T-helper 2 cell treated with Interferon-gamma antibody and Interleukin-4, amounts not matched to agents 5 μg/mL and 100 μg/mL, for 36 hours (primary cell): ENCODE measurements at regions not wholly inside any gene's neighbourhood (a gene's known extent, or its start where the extent isn't known, plus 50 kb on each side); places are given as distances from the start of the nearest gene placed in this dataset.
A peak's percentile ranks its signal among the peaks of the same experiment; 100 is the strongest.
"Not testable (repeated sequence)": the region's sequence is repeated elsewhere in the genome, so short reads cannot be mapped to it uniquely, and the experiment has no call there.

Source experiments
- DNase-seq: peaks from one replicate; pipeline ENCODE4 v3.0.0; 2021; ENCODE audit warnings: low spot score
- H3K27ac Mint-ChIP-seq: one replicate; pipeline ENCODE4 v1.8.0; 2021; ENCODE audit warnings: mild to moderate bottlenecking, mixed read lengths
- H3K27me3 Mint-ChIP-seq: one replicate; pipeline ENCODE4 v1.8.0; 2021; ENCODE audit warnings: low read depth, mixed read lengths
- H3K36me3 Mint-ChIP-seq: one replicate; pipeline ENCODE4 v1.8.0; 2021; ENCODE audit warnings: low read depth, mixed read lengths
- H3K4me1 Mint-ChIP-seq: one replicate; pipeline ENCODE4 v1.8.0; 2021; ENCODE audit warnings: low read depth, mixed read lengths
- H3K4me3 Mint-ChIP-seq: one replicate; pipeline ENCODE4 v1.8.0; 2022; ENCODE audit warnings: mild to moderate bottlenecking, moderate library complexity, mixed read lengths
- H3K9me3 Mint-ChIP-seq: one replicate; pipeline ENCODE4 v1.8.0; 2021; ENCODE audit warnings: mixed read lengths

DNA sequence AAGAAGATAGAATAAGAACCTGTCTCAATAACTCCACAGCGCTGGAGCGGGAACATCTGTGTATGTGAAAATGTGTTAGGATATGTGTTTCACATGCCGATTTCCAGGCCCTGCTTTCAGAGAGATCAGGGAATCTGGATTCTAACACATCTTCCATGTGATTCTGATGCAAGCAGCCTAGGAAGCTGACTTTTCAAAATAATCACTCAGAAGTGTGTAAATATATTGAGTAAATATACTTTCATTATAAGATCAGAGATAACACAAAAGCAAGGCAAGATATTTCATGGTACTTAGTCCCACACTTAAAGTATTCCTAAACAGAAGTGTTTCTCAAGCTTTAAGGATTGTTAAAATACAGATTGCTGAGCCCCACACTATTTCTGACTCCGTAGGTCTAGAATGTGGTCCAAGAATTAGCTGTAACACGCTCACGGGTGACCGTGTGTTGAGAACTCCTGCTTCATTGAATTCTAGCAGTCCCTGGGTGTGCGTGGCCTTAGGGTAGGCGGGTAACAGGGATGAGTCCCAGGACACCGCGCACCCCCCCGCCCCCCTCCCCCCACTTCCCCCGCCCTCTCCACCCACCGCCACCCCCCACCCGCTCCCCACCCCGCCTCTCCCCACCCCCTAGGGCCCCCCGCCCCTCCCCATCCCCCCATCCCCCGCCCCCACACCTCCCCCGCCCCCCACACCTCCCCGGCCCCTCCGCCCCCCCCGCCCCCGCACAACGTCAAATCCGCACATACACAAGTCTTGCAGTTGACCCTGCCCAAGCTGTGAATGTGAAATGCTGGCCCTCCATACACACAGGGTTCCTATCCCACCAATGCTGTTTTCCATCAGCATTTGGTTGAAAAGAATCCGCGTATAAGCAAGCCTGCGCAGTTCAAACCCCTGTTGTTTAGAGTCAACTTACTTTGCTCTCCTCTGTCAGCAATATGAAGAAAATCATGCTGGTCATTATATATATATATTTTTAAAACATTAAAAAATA, 94.2 kb upstream of the SLC39A10 start:
- no peak for DNase-seq
- peaks cover 53% of the 10 kb centered on the region for H3K4me1 Mint-ChIP-seq

DNA sequence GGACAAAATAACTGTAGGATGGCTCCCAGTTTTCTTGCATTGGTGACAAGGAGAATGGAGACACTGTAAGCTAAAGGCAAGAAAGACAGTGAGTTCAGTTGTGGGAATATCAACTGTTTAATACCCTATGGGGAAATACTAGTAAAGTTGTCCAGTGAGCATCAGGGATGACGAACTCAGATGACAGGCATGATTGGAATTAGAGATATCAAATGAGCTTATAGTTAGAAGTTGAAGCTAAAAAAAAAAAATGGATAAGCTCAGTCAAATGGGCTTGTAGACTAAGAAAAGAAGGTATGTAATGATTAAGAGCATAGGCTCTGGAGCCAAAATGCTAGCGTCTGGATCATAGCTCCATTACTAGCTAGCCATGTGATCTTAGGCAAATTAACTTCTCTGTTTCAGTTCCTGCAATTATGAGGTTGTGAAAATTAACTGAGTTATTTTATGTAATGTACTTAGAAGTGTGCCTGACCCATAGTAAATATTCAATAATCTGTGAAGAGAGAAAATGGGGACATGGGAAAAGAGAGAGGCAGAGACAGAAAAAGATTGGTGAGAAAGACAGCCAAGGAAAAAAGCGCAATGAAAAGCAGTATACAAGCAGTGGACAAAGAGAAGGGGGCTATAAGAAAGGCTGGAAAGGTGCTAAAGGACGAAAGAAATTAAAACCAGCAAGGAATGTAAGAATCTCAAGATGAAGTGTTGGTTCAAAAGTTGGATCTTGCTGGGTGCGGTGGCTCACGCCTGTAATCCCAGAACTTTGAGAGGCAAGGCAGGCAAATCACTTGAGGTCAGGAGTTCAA, 95.7 kb upstream of the SLC39A10 start:
- H3K27me3 Mint-ChIP-seq: no peaks in the 10 kb centered on the region
- peak overlapping the region; percentile 96 for H3K27ac Mint-ChIP-seq
- H3K4me1 Mint-ChIP-seq: peaks cover 55% of the 10 kb centered on the region
- DNase-seq: no peak
- peak overlapping the region; percentile 69 for H3K4me3 Mint-ChIP-seq
- peaks cover 10% of the 10 kb centered on the region for H3K36me3 Mint-ChIP-seq
- H3K9me3 Mint-ChIP-seq: peaks cover 5% of the 10 kb centered on the region

More for the DNA sequence above, 94.2 kb upstream of the SLC39A10 start:
- H3K27me3 Mint-ChIP-seq: no peaks in the 10 kb centered on the region
- H3K36me3 Mint-ChIP-seq: peaks cover 7% of the 10 kb centered on the region
- H3K27ac Mint-ChIP-seq: peak overlapping the region; percentile 96
- H3K4me3 Mint-ChIP-seq: peak overlapping the region; percentile 74
- peaks cover 5% of the 10 kb centered on the region for H3K9me3 Mint-ChIP-seq

DNA sequence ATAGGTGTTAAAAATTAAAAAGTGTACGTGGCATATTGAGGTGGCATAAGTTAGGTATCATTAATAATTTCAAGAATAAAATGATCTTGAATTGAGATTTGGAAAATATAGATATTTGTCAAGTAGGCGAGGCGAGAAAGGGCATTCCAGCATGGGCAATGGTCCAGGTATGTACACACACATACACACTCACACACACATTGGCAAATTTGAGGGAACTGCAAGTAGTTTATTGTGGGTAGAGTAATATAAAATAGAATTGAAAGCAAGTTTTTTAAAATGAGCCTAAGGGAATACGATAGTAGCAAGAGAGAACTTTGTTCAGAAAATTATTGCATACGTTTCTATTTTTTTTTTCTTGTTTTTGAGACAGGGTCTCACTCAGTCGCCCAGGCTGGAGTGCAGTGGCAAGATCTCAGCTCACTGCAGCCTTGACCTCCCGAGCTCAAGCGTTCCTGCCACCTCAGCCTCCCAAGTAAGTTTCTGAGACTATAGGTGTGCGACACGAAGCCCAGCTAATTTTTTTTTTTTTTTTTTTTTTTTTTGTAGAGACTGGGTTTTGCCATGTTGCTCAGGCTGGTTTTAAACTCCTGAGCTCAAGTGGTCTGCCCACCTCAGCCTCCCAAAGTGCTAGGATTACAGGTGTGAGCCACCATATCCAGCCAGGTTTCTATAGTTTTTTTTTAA, 96.7 kb upstream of the SLC39A10 start:
- H3K4me3 Mint-ChIP-seq: peak overlapping the region; percentile 69
- H3K27ac Mint-ChIP-seq: peak overlapping the region; percentile 96
- H3K27me3 Mint-ChIP-seq: no peaks in the 10 kb centered on the region
- peaks cover 5% of the 10 kb centered on the region for H3K9me3 Mint-ChIP-seq
- H3K36me3 Mint-ChIP-seq: peaks cover 10% of the 10 kb centered on the region
- H3K4me1 Mint-ChIP-seq: peaks cover 59% of the 10 kb centered on the region
- DNase-seq: no peak

DNA sequence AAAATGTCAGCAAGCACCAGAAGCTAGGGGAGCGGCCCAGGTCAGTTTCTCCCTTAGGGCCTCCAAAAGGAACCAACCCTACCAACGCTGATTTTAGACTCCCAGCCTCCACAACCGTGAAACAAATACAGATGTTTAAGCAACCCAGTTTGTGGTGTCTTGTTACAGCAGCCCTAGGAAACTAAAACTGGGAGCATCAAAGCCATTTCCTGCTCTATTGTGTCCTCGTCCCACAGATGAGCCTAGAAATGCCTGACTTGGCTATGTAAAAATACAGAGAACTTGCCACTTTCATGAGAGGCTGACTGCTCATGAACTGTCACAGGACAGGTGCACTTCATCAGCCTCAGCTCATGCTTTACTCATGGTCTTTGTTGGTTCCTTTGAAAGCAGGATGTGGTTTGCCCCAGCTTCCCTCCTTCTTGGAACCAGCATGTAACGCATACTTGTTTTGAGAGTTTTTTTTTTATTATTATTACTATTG, 97.6 kb upstream of the SLC39A10 start:
- peak overlapping the region; percentile 66 for H3K4me3 Mint-ChIP-seq
- H3K27ac Mint-ChIP-seq: peak overlapping the region; percentile 96
- DNase-seq: peak; percentile 85
- H3K36me3 Mint-ChIP-seq: peaks cover 10% of the 10 kb centered on the region
- H3K4me1 Mint-ChIP-seq: peaks cover 58% of the 10 kb centered on the region
- no peaks in the 10 kb centered on the region for H3K27me3 Mint-ChIP-seq
- peaks cover 5% of the 10 kb centered on the region for H3K9me3 Mint-ChIP-seq

DNA sequence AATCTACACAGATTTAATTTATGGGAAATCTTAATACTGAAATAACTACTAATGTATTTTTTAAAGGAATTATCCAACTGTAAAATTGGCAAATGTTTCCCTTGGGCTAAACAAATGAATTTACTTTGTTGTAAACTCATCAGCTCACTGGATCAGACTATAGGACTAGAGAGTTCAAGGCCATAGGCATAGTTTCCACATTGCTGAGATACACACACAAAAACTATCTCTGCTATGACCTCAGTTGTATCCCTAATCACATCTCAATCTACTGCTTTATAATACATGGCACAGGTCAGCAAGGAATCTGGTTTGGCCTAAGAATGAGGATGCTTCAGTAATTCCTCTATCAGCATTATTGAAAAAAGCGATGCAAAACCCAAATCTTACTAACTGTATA, 101.1 kb upstream of the SLC39A10 start:
- peaks cover 30% of the 10 kb centered on the region for H3K36me3 Mint-ChIP-seq
- H3K27ac Mint-ChIP-seq: no peak overlapping the region
- H3K4me1 Mint-ChIP-seq: peaks cover 62% of the 10 kb centered on the region
- H3K27me3 Mint-ChIP-seq: no peaks in the 10 kb centered on the region
- no peak for DNase-seq
- H3K9me3 Mint-ChIP-seq: peaks cover 29% of the 10 kb centered on the region
- no peak overlapping the region for H3K4me3 Mint-ChIP-seq

DNA sequence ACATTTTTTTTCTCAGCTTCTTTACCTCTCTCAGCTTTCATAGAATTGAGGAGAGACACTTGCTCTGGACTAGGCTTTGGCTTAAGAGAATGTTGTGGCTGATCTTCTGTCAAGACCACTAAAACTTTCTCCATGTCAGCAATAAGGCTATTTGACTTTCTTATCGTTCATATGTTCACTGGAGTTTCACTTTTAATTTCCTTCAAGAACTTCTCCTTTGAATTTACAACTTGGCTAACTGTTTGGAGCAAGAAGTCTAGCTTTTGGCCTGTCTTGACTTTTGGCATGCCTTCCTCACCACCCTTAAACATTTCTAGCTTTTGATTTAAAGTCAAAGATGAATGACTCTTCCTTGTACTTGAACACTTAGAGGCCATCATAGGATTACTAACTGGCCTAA, 104.4 kb upstream of the SLC39A10 start:
- no peaks in the 10 kb centered on the region for H3K27me3 Mint-ChIP-seq
- peaks cover 47% of the 10 kb centered on the region for H3K9me3 Mint-ChIP-seq
- H3K4me1 Mint-ChIP-seq: peaks cover 54% of the 10 kb centered on the region
- no peak for DNase-seq
- H3K27ac Mint-ChIP-seq: peak overlapping the region; percentile 92
- H3K4me3 Mint-ChIP-seq: peak overlapping the region; percentile 70
- peaks cover 48% of the 10 kb centered on the region for H3K36me3 Mint-ChIP-seq

DNA sequence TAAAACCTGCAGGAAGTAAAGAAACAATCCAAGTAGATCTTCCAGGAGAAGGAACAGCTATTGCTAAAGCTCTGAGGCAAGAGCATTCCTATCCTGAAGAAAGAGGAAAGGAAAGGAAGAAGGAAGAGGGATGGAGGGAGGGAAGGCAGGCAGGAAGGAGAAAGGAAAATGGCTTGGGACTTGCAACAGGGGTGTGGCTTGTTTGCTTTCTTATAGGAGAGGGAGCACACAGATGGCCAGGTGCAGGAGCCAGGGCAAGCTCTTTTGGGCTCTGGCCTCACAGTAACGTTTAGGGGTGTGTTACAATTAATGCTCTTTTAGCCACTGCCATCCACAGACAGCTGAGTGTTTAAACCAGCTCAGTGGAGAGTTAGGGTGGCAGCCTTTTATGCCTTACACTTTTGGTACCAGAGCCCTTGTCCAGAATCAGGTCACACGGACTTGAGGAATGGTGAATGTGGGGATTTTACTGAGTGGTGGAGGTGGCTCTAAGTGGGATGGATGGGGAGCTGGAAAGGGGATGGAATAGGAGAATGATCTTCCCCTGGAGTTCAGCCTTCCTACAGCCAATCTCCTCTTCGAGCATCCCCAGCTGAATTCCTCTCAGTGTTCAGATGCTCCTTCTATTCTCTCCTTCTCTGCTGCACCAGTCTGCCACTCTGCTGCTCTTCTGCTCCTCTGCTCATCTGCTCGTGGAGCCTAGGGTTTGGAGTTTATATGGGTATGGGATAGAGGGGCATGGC, 108.7 kb upstream of the SLC39A10 start:
- Mint-ChIP-seq H3K36me3 (peaks cover 52% of the 10 kb centered on the region), H3K27ac (peak overlapping the region; percentile 27)
- no peak for DNase-seq

DNA sequence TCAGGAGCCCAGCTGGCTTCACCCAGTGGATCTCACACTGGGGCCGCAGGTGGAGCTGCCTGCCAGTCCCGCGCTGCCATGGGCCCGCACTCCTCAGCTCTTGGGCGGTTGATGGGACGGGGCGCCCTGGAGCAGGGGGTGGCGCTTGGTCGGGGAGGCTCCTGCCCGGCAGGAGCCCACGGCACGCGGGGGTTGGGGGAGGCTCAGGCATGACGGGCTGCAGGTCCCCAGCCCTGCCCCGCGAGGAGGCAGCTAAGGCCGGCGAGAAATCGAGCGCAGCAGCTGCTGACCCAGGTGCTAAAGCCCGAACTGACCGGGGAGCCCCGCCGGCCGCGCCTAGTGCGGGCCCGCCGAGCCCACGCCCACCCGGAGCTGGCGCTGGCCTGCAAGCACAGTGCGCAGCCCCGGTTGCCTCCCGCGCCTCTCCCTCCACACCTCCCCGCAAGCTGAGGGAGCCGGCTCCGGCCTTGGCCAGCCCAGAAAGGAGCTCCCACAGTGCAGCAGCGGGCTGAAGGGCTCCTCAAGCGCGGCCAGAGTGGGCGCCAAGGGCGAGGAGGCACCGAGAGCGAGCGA, 109.7 kb upstream of the SLC39A10 start:
- not testable (repeated sequence) for H3K27ac Mint-ChIP-seq, DNase-seq, H3K4me3 Mint-ChIP-seq, H3K27me3 Mint-ChIP-seq
- H3K4me1 Mint-ChIP-seq: peaks cover 53% of the 10 kb centered on the region
- peaks cover 40% of the 10 kb centered on the region for H3K9me3 Mint-ChIP-seq
- peaks cover 50% of the 10 kb centered on the region for H3K36me3 Mint-ChIP-seq

More for the DNA sequence above, 108.7 kb upstream of the SLC39A10 start:
- Mint-ChIP-seq H3K4me3 (no peak overlapping the region), H3K27me3 (no peaks in the 10 kb centered on the region), H3K4me1 (peaks cover 52% of the 10 kb centered on the region), H3K9me3 (peaks cover 45% of the 10 kb centered on the region)

DNA sequence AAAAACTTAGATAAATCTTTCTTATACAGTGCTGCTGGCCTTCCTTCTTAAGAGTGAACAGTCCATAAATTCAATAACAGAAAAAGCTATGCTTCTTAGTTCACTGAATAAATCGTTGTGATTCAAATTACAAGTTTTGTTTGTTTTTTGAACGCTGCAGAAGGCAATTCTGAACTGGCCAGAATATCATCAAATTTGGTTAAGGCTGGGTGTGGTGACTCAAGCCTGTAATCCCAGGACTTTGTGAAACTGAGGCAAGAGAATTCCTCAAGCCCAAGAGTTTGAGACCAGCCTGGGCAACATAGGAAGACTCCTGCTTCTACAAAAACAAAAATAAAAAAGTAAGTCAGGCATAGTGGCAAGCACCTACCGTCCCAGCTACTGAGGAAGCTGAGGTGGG, 111.2 kb upstream of the SLC39A10 start:
- no peaks in the 10 kb centered on the region for H3K27me3 Mint-ChIP-seq
- H3K27ac Mint-ChIP-seq: peak overlapping the region; percentile 9
- H3K4me3 Mint-ChIP-seq: no peak overlapping the region
- no peak for DNase-seq
- peaks cover 55% of the 10 kb centered on the region for H3K4me1 Mint-ChIP-seq
- H3K9me3 Mint-ChIP-seq: peaks cover 41% of the 10 kb centered on the region
- H3K36me3 Mint-ChIP-seq: peaks cover 51% of the 10 kb centered on the region

DNA sequence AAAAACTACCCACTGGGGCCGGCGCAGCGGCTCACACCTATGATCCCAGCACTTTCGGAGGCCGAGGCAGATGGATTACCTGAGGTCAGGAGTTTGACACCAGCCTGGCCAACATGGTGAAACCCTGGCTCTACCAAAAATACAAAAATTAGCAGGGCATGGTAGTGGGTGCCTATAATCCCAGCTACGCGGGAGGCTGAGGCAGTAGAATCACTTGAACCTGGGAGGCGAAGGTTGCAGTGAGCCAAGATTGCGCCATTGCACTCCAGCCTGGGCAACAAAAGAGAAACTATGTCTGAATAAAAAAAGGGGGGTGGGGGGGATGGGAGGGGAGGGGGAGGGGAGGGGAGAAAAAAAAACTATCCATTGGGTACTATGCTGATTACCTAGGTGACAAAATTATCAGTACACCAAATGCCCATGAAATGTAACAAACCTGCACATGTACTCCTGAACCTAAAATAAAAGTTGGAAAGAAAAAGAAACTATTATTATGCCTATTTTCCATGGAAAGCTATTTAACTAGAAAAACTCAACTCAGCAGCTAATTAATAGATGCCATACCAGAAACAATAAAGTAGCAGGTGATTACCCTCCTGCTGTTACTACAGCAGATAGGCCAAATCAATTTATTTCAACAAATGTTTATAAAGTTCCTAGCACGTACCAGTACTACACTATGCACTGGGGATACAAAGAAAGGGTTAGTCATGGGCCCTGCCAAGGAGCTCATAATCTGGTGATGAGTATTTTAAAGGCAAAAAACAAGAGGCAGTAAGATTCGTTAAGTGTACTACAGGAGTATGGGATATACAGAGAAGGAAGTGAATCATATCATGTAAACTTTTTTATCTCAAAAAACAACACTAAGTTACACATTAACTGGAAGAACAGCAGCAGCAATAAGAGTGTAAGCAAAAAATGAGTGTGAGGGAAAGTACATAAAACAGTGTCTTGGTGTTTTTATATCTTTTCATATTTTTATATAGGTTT, 112.8 kb upstream of the SLC39A10 start:
- Mint-ChIP-seq H3K27me3 (no peaks in the 10 kb centered on the region), H3K4me1 (peaks cover 58% of the 10 kb centered on the region), H3K27ac (peak overlapping the region; percentile 73), H3K4me3 (peak overlapping the region; percentile 67), H3K36me3 (peaks cover 44% of the 10 kb centered on the region), H3K9me3 (peaks cover 29% of the 10 kb centered on the region)
- peak; percentile 58 for DNase-seq

DNA sequence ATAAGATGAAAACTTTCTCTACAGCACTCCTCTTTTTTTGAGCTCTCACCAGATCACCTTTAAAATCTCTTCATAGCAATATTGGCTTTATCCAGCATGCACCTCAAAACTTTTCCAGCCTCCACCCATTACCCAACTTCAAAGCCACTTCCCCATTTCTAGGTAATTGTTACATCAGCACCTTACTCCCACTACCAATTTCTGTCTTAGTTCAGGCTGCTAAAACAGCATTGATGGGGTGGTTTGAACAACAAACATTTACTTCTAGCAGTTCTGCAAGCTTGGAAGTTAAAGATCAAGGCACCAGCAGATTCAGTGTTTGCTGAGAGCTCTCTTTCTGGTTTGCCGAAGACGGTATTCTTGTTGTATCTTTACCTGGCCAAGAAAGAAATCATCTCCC, 114.0 kb upstream of the SLC39A10 start:
- no peaks in the 10 kb centered on the region for H3K27me3 Mint-ChIP-seq
- H3K9me3 Mint-ChIP-seq: peaks cover 20% of the 10 kb centered on the region
- peak overlapping the region; percentile 67 for H3K4me3 Mint-ChIP-seq
- peaks cover 62% of the 10 kb centered on the region for H3K4me1 Mint-ChIP-seq
- H3K27ac Mint-ChIP-seq: peak overlapping the region; percentile 73
- DNase-seq: peak; percentile 37
- H3K36me3 Mint-ChIP-seq: peaks cover 45% of the 10 kb centered on the region

DNA sequence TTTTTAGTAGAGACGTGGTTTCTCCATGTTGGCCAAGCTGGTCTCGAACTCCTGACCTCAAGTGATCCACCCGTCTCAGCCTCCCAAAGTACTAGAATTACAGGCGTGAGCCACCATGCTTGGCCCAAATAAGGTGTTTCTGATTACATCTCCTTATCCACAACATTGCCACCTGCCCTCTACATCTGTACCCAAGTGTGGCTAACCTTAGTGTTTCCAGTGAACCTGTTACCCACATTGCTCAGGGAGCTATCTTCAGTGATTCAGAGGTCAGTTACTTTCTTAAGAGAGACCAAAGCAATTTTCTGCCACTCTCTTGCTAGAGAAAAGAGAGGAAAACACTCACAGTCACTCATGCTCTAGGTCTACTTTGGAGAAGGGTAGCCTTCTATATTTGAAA, 115.0 kb upstream of the SLC39A10 start:
- Mint-ChIP-seq H3K27ac (peak overlapping the region; percentile 71), H3K36me3 (peaks cover 49% of the 10 kb centered on the region)

More for the DNA sequence above, 115.0 kb upstream of the SLC39A10 start:
- DNase-seq: no peak
- peaks cover 71% of the 10 kb centered on the region for H3K4me1 Mint-ChIP-seq
- H3K27me3 Mint-ChIP-seq: no peaks in the 10 kb centered on the region
- H3K4me3 Mint-ChIP-seq: peak overlapping the region; percentile 25
- H3K9me3 Mint-ChIP-seq: peaks cover 18% of the 10 kb centered on the region
